Esophagus muscularis mucosa (tissue), 3 donors: ENCODE measurements at regions not wholly inside any gene's neighbourhood (a gene's known extent, or its start where the extent isn't known, plus 50 kb on each side); places are given as distances from the start of the nearest gene placed in this dataset.

Experiments used
- CTCF ChIP-seq, 3 experiments: fragments of 200-600 bp in 2 of 3; fragments of 450-650 bp in 1 of 3; sonication (generic) in 2 of 3; IDR thresholded peaks; one replicate each; pipeline ENCODE4 v1.5.1; 2017 to 2019; ENCODE audit warnings: antibody characterized with exemption in 3 of 3, mild to moderate bottlenecking in 2 of 3, moderate library complexity in 1 of 3
- POLR2A ChIP-seq: fragments of 450-650 bp; IDR thresholded peaks from one replicate; pipeline ENCODE4 v1.6.1; 2017; ENCODE audit warnings: antibody characterized with exemption, moderate library complexity, mild to moderate bottlenecking, low read depth
- POLR2AphosphoS5 ChIP-seq, 2 donors: sonication (generic); formaldehyde crosslinking; IDR thresholded peaks; one replicate each; pipeline ENCODE4 v1.6.1; 2017; ENCODE audit warnings: antibody characterized with exemption in 2 of 2

DNA sequence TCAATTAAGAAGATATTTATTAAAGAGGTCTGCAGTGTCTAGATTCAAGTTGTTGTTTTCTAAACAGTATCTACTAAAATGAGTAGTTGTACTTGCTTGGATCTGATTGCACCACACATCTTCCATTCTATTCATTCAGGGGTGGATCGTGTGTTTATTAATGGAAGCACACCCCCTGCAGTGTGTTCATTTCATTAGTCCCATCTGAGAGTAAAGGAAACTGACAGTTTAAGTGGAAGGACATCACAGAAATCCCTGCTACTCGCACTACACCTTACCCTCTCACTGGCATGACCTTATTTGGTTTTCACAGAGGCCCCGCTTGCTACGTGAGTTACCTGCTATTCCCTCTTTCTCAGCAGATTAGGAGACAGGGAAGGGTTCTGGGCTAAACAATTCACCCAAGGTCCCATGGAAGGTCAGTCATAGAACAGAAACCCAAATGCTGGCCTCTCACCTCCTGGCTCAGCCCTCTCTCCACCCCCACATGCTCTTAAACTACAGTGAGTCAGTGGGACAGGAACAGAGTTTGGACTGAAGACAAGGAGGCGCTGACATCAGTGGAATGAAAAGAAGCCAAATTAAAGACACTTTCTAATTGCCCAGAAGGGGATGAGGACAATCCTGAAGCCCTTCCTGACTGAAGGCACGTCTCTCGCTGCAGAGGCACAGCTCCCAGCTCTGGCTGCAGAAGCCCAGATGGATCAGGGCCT, 369.2 kb upstream of the NRP1 start:
- TF ChIP-seq CTCF (IDR thresholded peaks at IDR 0.05) (no peak), POLR2A (no peak), POLR2AphosphoS5 (IDR thresholded peaks at IDR 0.05) (no peak)
